ENCODE measurements at regions not wholly inside any gene's neighbourhood (a gene's known extent, or its start where the extent isn't known, plus 50 kb on each side); places are given as distances from the start of the nearest gene placed in this dataset.

- no peak for TF ChIP-seq CTCF (IDR thresholded peaks at IDR 0.05; ENCODE audit: insufficient read depth, low read length)
- no peak overlapping the region for H3K4me3 ChIP-seq (ENCODE audit: low read depth, low read length)
- DNase-seq (ENCODE audit: low read depth) = no peak
Observed at GRCh38 chr4:24228692-24229091, 338.8 kb upstream of the PPARGC1A start.

GRCh38 chr4:24226667-24227066, 336.8 kb upstream of the PPARGC1A start:
- peak; percentile 41 for DNase-seq (ENCODE audit: low read depth)
- no peak overlapping the region for H3K4me3 ChIP-seq (ENCODE audit: low read depth, low read length)
- TF ChIP-seq CTCF (IDR thresholded peaks at IDR 0.05; ENCODE audit: insufficient read depth, low read length) = no peak

- no peak overlapping the region for H3K4me3 ChIP-seq (ENCODE audit: low read depth, low read length)
- TF ChIP-seq CTCF (IDR thresholded peaks at IDR 0.05; ENCODE audit: insufficient read depth, low read length) = no peak
- DNase-seq (ENCODE audit: low read depth) = no peak
Observed at GRCh38 chr4:24226023-24226422, 336.2 kb upstream of the PPARGC1A start.

- TF ChIP-seq CTCF (IDR thresholded peaks at IDR 0.05; ENCODE audit: insufficient read depth, low read length) = no peak
- no peak overlapping the region for H3K4me3 ChIP-seq (ENCODE audit: low read depth, low read length)
- DNase-seq (ENCODE audit: low read depth) = no peak
Observed at GRCh38 chr4:24224446-24224845, 334.6 kb upstream of the PPARGC1A start.

GRCh38 chr4:24219209-24219608, 329.4 kb upstream of the PPARGC1A start:
- TF ChIP-seq CTCF (IDR thresholded peaks at IDR 0.05; ENCODE audit: insufficient read depth, low read length) = no peak
- H3K4me3 ChIP-seq (ENCODE audit: low read depth, low read length) = no peak overlapping the region
- DNase-seq (ENCODE audit: low read depth) = no peak

- no peak overlapping the region for H3K4me3 ChIP-seq (ENCODE audit: low read depth, low read length)
- DNase-seq (ENCODE audit: low read depth) = no peak
- TF ChIP-seq CTCF (IDR thresholded peaks at IDR 0.05; ENCODE audit: insufficient read depth, low read length) = no peak
Observed at GRCh38 chr4:24218566-24218965, 328.7 kb upstream of the PPARGC1A start.

GRCh38 chr4:24214796-24215195, 324.9 kb upstream of the PPARGC1A start:
- no peak overlapping the region for H3K4me3 ChIP-seq (ENCODE audit: low read depth, low read length)
- no peak for TF ChIP-seq CTCF (IDR thresholded peaks at IDR 0.05; ENCODE audit: insufficient read depth, low read length)
- no peak for DNase-seq (ENCODE audit: low read depth)

Measured in fibroblast of the aortic adventitia (primary cell).